HAP-1 (cell line): ENCODE measurements at regions not wholly inside any gene's neighbourhood (a gene's known extent, or its start where the extent isn't known, plus 50 kb on each side); places are given as distances from the start of the nearest gene placed in this dataset.

Experiments
- DNase-seq, 2 experiments: peaks; one replicate each; pipeline ENCODE4 v3.0.0-alpha.2; 2016 to 2020; ENCODE audit warnings: low spot score in 2 of 2
- H3K27me3 ChIP-seq: fragments of 250-450 bp; sonication (Bioruptor Pico); 2 replicates; pipeline ENCODE4 v1.5.1; 2020; ENCODE audit warnings: low read depth, mild to moderate bottlenecking, moderate library complexity
- H3K36me3 ChIP-seq: fragments of 250-450 bp; sonication (Bioruptor Pico); replicated peaks from 2 replicates; pipeline ENCODE4 v1.5.1; 2020; ENCODE audit warnings: mild to moderate bottlenecking
- H3K4me1 ChIP-seq: fragments of 250-450 bp; sonication (Bioruptor Pico); 2 replicates; pipeline ENCODE4 v1.5.1; 2020; ENCODE audit warnings: mild to moderate bottlenecking
- H3K4me3 ChIP-seq: fragments of 250-450 bp; sonication (Bioruptor Pico); 2 replicates; pipeline ENCODE4 v1.5.1; 2020; ENCODE audit warnings: mild to moderate bottlenecking, moderate library complexity
- H3K9me3 ChIP-seq: fragments of 250-450 bp; sonication (Bioruptor Pico); 2 replicates; pipeline ENCODE4 v1.5.1; 2020; ENCODE audit warnings: mild to moderate bottlenecking, moderate library complexity
- in situ Hi-C: fragments of 300-500 bp; cut with MboI; formaldehyde crosslinking; loops from 3 replicates; pipeline ENCODE4 v1.14.3; 2020; ENCODE audit warnings: low sequenced_read_pairs, inconsistent platforms, mixed read lengths

DNA sequence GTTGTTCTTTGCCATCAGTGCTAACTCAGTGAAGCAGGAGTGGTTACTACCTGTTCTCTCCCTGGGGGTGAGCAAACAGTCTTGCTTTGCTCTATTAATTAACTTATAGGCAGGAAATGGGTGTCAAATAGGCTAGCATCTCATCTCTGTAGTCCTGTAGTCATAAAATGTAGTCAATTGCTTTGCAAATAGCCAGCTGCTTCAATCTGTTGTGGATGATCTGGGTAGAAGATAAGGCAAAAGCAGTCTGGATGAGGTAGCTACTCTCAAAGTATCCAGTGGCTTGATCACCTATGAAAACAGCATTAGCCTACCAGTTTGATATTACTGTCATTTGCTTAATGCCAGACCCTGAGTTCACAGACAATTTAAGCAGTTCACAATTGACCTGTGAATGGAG, 369.0 kb upstream of the TMTC1 start:
- Histone ChIP-seq H3K4me3 (no peak overlapping the region), H3K27me3 (no peaks in the 10 kb centered on the region), H3K36me3 (no peaks in the 10 kb centered on the region), H3K4me1 (no peaks in the 10 kb centered on the region), H3K9me3 (no peaks in the 10 kb centered on the region)
- in situ Hi-C loops = no loop called here
- no peak for DNase-seq

DNA sequence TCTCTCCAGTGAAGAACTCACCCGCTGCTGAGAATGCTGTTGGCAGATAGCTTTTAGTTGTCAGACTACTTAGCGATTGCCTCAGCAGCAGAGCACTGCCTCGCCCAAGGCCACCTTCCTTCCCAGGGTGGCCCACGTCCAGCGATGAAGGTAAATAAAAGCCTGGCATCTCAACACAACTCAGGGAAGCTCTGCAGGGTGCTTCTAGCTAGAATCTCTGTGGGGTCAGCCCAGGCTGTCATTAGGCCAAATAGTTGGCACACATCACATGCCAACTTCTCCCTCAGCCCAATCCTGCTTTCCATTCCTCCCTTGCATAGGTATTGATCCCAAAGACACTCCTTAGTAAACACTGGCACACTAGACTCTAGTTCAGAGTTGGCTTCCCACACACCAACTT, 368.1 kb upstream of the TMTC1 start:
- Histone ChIP-seq H3K4me1 (no peaks in the 10 kb centered on the region), H3K9me3 (no peaks in the 10 kb centered on the region), H3K4me3 (no peak overlapping the region), H3K36me3 (no peaks in the 10 kb centered on the region), H3K27me3 (no peaks in the 10 kb centered on the region)
- in situ Hi-C loops = no loop called here
- DNase-seq = no peak

DNA sequence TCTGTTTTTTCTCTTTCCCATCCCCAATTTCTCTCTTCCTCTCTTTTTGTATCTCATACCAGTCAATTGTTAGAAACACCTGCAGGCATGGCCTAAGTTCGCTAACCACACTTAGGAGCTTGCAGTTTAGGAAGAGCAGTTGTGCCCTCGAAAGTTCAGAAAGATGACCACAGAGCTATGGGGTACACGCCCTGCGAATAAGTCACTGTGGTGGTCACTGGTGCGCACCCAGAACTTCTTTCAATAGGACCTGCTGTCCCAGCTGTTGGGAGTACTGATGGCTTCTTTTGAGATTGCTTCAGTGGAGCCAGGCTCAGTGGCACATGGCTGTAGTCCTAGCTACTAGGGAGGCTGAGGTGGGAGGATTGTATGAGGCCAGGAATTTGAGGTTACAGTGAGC, 362.8 kb upstream of the TMTC1 start:
- H3K4me1 ChIP-seq = no peaks in the 10 kb centered on the region; the same call in 1 of the 2 replicates
- H3K36me3 ChIP-seq = no peaks in the 10 kb centered on the region
- H3K4me3 ChIP-seq = no peak overlapping the region
- H3K9me3 ChIP-seq = no peaks in the 10 kb centered on the region
- in situ Hi-C loops = no loop called here
- H3K27me3 ChIP-seq = no peaks in the 10 kb centered on the region
- no peak for DNase-seq

DNA sequence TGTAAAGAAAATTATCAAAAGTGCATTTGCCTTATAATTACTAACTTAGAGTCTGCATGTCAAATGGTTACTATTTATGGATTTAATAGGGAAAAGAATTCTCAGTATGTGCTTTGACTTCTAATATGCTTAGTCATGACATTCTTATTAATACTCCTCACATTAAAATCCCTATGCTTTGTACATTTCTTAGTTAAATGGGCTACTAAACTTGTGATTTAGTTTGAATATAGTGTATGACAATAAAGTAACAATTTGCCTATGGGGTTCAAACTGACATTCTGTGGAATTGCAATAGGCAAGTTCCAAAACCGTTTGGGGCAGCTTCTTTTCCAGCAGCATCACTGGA, 361.9 kb upstream of the TMTC1 start:
- Histone ChIP-seq H3K4me1 (no peaks in the 10 kb centered on the region; the same call in 1 of the 2 replicates), H3K9me3 (no peaks in the 10 kb centered on the region), H3K36me3 (no peaks in the 10 kb centered on the region), H3K4me3 (no peak overlapping the region), H3K27me3 (no peaks in the 10 kb centered on the region)
- in situ Hi-C loops = no loop called here
- no peak for DNase-seq

DNA sequence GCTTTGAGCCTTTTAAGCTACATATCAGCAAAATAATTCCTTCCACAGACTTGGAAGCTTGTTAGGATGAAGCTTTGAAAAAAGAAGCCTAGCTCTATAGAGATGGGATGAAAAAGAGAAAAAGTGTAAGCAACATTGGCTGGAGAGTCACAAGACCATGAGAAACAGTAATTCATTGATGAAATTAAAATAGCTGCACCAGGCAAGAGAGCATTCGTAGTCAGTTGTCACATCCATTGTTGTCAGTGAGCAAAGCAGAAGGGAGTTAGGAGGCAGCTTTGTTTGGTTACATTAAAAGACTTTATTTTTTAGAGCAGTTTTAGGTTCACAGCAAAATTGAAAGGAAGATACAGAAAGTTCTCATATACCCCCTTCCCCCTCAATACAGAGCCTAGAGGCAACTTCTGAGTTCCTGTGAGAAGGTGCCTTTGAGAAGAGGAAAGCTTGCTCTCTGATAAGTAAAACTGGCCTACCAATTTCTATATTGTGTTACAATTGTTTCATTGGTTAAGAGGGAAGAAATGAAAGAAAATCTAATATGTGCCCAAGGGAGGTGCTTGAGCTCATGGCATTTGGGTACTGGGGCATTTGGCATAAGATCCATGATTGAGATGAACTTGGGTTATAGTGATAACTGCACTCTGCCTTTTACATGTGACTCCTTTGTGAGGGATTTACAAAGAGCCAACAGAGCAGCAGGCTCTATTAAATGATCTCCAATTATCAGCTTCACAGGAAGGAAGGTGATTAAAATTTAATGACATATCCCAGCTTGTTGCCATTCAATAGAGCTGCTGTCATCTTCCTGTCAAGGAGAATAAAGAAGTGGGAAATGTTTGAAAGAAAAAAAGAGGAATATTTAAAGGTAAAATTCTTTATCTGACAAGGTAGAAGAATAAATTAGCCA, 361.3 kb upstream of the TMTC1 start:
- no peak overlapping the region for H3K4me3 ChIP-seq
- DNase-seq = no peak
- H3K36me3 ChIP-seq = no peaks in the 10 kb centered on the region
- in situ Hi-C loops = no loop called here
- H3K4me1 ChIP-seq = no peaks in the 10 kb centered on the region; the same call in 1 of the 2 replicates
- no peaks in the 10 kb centered on the region for H3K27me3 ChIP-seq
- no peaks in the 10 kb centered on the region for H3K9me3 ChIP-seq

DNA sequence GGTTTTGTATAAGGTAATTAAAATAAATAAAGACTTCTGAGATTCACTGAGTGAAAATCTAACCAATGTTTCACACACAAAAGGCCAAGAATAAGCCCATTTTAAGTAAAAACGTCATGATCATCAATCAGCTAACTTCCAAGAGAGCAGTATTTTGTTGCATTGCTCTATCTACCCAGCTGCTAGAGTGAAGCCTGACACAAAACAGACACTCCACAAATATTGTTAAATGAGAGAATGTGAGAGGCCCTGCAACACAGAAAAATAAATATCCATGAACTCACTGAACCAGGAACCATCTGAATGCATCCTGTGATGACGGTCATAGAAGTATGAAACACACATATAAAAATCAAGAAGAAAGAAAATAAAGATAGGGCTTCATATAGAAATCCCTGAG, 358.6 kb upstream of the TMTC1 start:
- no peak overlapping the region for H3K4me3 ChIP-seq
- H3K27me3 ChIP-seq = no peaks in the 10 kb centered on the region
- H3K4me1 ChIP-seq = no peaks in the 10 kb centered on the region; the same call in 1 of the 2 replicates
- in situ Hi-C loops = no loop called here
- H3K9me3 ChIP-seq = no peaks in the 10 kb centered on the region
- DNase-seq = no peak
- H3K36me3 ChIP-seq = no peaks in the 10 kb centered on the region

DNA sequence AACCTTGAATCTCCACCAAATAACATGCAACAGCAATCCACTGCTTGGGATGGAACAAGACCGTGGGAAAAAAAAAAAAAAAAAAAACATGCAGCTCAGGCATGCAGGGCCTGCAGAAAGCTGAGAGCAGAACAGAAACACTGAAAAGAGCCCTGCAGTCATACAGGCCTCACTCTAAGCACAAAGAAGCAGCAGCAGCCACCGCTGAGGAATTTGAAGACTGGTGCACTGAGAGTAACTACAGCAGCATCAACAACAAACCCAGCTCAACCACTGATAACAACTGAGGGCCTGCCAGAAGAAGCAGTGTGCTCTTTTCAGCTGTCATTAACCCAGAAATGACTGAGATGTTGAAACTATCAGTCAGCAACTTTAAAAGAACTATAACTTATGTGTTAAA, 354.7 kb upstream of the TMTC1 start:
- no peaks in the 10 kb centered on the region for H3K27me3 ChIP-seq
- H3K36me3 ChIP-seq = no peaks in the 10 kb centered on the region
- H3K4me1 ChIP-seq = peaks cover 8% of the 10 kb centered on the region
- no peak for DNase-seq
- H3K9me3 ChIP-seq = no peaks in the 10 kb centered on the region
- no peak overlapping the region for H3K4me3 ChIP-seq
- in situ Hi-C loops = no loop called here

DNA sequence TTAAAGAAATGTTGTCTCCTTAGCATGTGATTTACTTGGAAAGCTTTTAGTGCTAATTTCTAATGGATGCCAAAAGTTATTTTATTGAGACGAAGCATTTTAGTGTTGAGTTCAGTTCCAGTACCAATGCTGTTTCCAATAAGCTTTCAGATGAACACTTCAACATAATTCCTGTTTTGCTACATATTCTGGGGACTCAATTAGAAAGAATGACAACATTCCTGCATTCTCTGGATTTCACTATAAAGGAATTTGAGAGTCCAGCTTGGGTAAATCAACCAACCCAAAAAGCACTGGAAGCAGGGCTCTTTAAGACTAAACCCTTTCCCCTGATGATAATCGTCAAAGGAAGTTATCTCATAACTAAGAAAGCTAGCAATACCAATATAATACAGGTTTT, 353.0 kb upstream of the TMTC1 start:
- in situ Hi-C loops = no loop called here
- no peak for DNase-seq
- no peaks in the 10 kb centered on the region for H3K9me3 ChIP-seq
- no peaks in the 10 kb centered on the region for H3K36me3 ChIP-seq
- H3K4me1 ChIP-seq = peaks cover 9% of the 10 kb centered on the region
- H3K4me3 ChIP-seq = no peak overlapping the region
- no peaks in the 10 kb centered on the region for H3K27me3 ChIP-seq

DNA sequence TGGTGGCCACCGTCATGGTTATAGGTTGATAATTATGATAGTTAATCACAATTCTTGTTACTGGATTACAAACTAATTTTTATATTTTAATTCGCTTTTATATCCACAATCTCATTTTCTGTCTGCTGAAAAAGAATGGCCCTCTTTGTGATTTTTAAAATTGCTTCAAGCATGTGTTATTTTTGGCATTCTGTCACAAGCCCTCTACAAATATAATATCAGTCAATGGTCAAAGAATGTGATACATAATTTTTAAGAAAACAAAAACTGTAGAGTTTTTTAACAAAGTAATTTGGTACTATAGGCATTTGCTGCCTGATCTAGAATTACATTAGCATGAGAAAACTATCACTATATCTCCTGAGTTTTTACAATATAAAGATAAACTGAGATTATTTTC, 352.0 kb upstream of the TMTC1 start:
- in situ Hi-C loops = no loop called here
- DNase-seq = no peak

DNA sequence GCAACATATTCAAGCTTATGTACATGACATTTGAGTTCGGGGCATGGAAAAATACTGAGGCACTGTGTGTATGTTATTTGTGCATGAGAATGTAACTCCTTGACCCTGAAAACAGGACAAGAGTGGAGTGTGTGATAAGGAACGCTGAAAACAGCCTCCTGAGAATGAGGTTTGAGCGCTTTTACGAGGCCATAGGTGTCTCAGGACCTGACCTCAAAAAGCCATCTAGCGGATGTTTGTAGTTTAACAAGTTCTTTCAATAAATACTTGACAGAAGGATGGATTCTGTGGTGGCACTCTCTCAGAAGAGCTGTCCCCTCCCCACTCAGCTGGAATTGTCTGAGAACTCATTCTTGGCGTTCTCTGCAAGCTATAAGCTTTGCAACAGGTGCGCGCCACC, 350.5 kb upstream of the TMTC1 start:
- H3K4me3 ChIP-seq = no peak overlapping the region
- DNase-seq = peak; percentile 43 to 63
- H3K4me1 ChIP-seq = peaks cover 9% of the 10 kb centered on the region
- H3K27me3 ChIP-seq = no peaks in the 10 kb centered on the region
- no peaks in the 10 kb centered on the region for H3K9me3 ChIP-seq
- no peaks in the 10 kb centered on the region for H3K36me3 ChIP-seq
- in situ Hi-C loops = no loop called here

More for the DNA sequence above, 352.0 kb upstream of the TMTC1 start:
- no peak overlapping the region for H3K4me3 ChIP-seq
- H3K4me1 ChIP-seq = peaks cover 9% of the 10 kb centered on the region
- no peaks in the 10 kb centered on the region for H3K27me3 ChIP-seq
- H3K36me3 ChIP-seq = no peaks in the 10 kb centered on the region
- no peaks in the 10 kb centered on the region for H3K9me3 ChIP-seq

DNA sequence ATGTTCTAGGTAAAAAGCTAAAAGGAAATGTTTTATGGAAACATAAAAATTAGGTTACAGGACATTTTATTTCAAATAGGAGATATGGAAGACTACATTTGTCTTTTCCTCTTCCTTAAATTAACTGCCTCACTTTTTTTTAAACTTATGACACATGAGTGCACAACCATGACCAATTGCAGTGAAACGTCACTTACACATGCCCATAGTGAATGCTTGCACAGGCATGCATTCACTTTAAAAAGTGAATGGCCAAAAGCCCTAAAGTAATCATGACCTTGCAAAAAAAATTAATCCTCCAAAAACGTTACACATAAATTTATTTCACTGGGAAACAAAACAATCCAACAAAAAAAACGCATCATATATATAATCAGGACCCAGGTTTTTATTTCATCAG, 343.2 kb upstream of the TMTC1 start:
- Histone ChIP-seq H3K4me3 (no peak overlapping the region), H3K36me3 (no peaks in the 10 kb centered on the region), H3K27me3 (no peaks in the 10 kb centered on the region), H3K9me3 (no peaks in the 10 kb centered on the region), H3K4me1 (no peaks in the 10 kb centered on the region; the same call in 1 of the 2 replicates)
- no peak for DNase-seq
- in situ Hi-C loops = no loop called here

DNA sequence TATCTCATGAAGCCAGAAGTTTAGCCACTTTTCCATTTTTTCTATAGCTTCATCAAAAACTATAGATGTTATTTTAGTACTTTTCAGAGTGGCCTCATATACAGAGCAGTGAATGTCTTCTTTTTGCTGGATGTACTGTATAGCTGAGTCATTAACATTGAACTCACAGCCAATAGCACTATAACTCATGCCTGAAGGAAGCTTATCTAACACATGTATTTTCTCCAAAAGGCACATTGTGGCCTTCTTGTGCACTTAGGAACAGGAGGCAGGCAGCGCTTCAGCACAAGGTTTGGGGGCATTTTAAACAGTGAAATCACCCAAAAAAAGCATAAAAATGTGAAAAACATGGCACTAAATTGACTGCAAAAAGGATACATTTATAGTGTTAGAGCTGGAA, 336.8 kb upstream of the TMTC1 start:
- Histone ChIP-seq H3K36me3 (no peaks in the 10 kb centered on the region), H3K9me3 (no peaks in the 10 kb centered on the region), H3K4me1 (no peaks in the 10 kb centered on the region), H3K4me3 (no peak overlapping the region), H3K27me3 (no peaks in the 10 kb centered on the region)
- in situ Hi-C loops = no loop called here
- DNase-seq = no peak

DNA sequence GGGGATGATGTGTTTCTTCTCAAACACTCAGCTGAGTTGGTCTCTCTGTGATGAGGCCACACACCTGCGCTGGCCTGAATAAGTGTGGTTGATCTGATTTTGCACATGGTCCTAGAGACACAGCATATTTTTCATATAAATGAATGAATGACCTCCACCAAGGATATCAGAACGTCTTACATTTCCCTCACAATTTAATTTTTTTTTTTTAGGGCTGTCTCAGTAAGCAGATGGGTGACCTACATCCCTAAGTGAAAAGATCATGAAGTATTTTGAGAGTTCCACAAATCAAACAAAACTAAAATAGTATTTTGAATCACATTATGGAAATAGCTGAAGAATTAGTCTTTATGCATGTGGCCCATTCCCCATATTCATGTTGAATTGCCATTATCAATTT, 333.7 kb upstream of the TMTC1 start:
- DNase-seq = no peak
- no peaks in the 10 kb centered on the region for H3K4me1 ChIP-seq
- H3K27me3 ChIP-seq = no peaks in the 10 kb centered on the region
- in situ Hi-C loops = no loop called here
- H3K36me3 ChIP-seq = no peaks in the 10 kb centered on the region
- no peaks in the 10 kb centered on the region for H3K9me3 ChIP-seq
- no peak overlapping the region for H3K4me3 ChIP-seq

DNA sequence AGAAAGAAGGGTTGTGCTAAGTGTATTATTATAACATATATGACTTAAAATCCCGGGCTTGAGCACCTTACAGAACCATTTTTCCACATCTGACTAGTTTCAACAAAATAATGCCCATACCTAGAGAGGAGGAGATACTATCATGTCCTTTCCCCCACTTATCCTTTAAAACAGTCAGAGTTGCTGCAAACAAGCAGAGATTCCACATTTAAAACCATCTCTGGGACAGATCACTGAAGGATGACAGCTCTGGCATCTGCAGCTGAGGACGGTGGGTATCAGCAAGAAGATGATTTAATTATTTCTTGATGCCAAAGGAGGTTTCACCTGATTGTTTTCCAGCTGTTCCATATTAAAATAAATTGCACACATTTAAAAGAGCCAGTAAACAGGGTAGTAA, 328.0 kb upstream of the TMTC1 start:
- H3K4me3 ChIP-seq = no peak overlapping the region
- H3K27me3 ChIP-seq = no peaks in the 10 kb centered on the region
- DNase-seq = no peak
- in situ Hi-C loops = no loop called here
- no peaks in the 10 kb centered on the region for H3K36me3 ChIP-seq
- H3K9me3 ChIP-seq = no peaks in the 10 kb centered on the region
- H3K4me1 ChIP-seq = no peaks in the 10 kb centered on the region
